ENCODE measurements at regions not wholly inside any gene's neighbourhood (a gene's known extent, or its start where the extent isn't known, plus 50 kb on each side); places are given as distances from the start of the nearest gene placed in this dataset.

DNA sequence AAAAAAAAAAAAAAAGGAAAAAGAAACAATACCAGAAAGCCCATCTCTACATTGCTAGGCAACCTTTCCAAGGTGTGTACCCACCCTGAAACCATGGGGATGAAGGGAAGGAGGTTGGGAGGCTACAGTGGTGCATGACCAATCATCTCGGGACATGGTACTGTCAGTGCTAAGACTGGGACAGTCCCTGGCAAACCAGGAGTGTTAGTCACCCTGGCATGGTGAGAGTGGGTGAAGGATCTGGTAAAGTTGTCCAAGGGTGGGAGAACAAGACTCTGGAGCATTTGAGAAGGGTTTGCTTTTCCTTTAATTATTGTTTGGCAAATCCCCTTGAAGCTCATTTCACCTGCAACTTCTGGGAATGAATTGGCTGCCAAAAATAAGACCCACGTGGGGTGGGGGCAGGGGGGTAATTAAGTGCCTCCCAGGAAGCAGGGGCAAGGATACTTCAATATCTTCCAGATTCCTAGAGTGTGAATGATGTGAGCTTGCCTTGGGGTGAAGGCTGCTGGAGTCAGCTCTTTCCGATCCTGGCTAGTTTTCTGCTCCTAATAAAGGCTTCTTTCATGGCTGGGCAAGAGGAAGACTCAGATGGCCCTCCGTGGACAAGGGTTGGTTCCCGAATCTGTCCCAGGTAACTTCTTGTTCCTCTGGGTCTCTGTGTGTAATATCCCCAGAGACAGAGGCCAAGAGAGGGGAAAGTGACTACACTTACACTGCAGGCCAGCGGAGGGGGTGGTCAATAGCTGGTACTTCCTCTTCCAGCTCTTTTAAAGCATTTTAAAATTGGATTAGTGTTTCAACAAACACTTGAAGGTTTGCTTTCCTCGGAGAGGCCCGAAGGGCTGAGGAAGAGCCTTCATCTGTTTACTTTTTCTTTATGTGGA, 61.6 kb upstream of the SPRY4 start:
- no peaks in the 10 kb centered on the region for H3K36me3 ChIP-seq (ENCODE audit: control insufficient read depth in 2 of 2, extremely low read depth in 1 of 2, insufficient read depth in 2 of 2, low read length in 2 of 2)
- no peak overlapping the region for H3K9ac ChIP-seq (replicated peaks; ENCODE audit: extremely low read depth, insufficient read depth, low read length)
- H2AFZ ChIP-seq (ENCODE audit: low read depth, low read length): no peak overlapping the region
- ChIA-PET CTCF (interaction anchor here (0.7 to 2.1 kb wide), 6 partner anchors 11 to 162 kb away, joined by 3 to 9 read pairs (median 4); partner anchors contain the start of gene SPRY4), POLR2A (no interaction called here)
- no peaks in the 10 kb centered on the region for H3K27me3 ChIP-seq (ENCODE audit: control insufficient read depth in 2 of 2, insufficient read depth in 2 of 2, low read length in 2 of 2)
- H3K9me3 ChIP-seq (replicated peaks; ENCODE audit: control insufficient read depth, insufficient read depth, low read length): no peaks in the 10 kb centered on the region
- H3K4me3 ChIP-seq (replicated peaks in 1 of 3; ENCODE audit: insufficient read depth in 1 of 3, low read depth in 1 of 3, low read length in 3 of 3): no peak overlapping the region
- H3K9me1 ChIP-seq (replicated peaks; ENCODE audit: control insufficient read depth, extremely low read depth, insufficient read depth, low read length): no peaks in the 10 kb centered on the region
- H3K4me1 ChIP-seq (ENCODE audit: control insufficient read depth, extremely low read depth, insufficient read depth, low read length): no peaks in the 10 kb centered on the region
- no peaks in the 10 kb centered on the region for H4K20me1 ChIP-seq (replicated peaks; ENCODE audit: control insufficient read depth, extremely low read depth, insufficient read depth, low read length)
- no TSS peak for BruUV-seq (replicated peaks)
- FAIRE-seq (no peak), DNase-seq (ENCODE audit: low read depth, low spot score) (no peak)
- H3K27ac ChIP-seq (ENCODE audit: insufficient read depth, low read depth, low read length): no peak overlapping the region
- intact Hi-C loops (cut with micrococcal nuclease): no loop called here
- H3K4me2 ChIP-seq (ENCODE audit: insufficient read depth, low read length): no peak overlapping the region
- dilution Hi-C loops (cut with MboI; ENCODE audit: extremely low pct_ligation_motif_present, low sequenced_read_pairs): no loop called here
- no peaks in the 10 kb centered on the region for H3K79me2 ChIP-seq (ENCODE audit: control insufficient read depth, insufficient read depth, low read length)
- TF ChIP-seq, protein P1, sequence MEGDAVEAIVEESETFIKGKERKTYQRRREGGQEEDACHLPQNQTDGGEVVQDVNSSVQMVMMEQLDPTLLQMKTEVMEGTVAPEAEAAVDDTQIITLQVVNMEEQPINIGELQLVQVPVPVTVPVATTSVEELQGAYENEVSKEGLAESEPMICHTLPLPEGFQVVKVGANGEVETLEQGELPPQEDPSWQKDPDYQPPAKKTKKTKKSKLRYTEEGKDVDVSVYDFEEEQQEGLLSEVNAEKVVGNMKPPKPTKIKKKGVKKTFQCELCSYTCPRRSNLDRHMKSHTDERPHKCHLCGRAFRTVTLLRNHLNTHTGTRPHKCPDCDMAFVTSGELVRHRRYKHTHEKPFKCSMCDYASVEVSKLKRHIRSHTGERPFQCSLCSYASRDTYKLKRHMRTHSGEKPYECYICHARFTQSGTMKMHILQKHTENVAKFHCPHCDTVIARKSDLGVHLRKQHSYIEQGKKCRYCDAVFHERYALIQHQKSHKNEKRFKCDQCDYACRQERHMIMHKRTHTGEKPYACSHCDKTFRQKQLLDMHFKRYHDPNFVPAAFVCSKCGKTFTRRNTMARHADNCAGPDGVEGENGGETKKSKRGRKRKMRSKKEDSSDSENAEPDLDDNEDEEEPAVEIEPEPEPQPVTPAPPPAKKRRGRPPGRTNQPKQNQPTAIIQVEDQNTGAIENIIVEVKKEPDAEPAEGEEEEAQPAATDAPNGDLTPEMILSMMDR (IDR thresholded peaks at IDR 0.05; ENCODE audit: extremely low read depth in 1 of 2, insufficient read depth in 1 of 2, low read depth in 1 of 2, low read length in 2 of 2): no peak
- TF ChIP-seq POLR2A (IDR thresholded peaks at IDR 0.05; ENCODE audit: low read depth, low read length): no peak
- TF ChIP-seq GATA2 (IDR thresholded peaks at IDR 0.05; ENCODE audit: insufficient read depth, insufficient read length, low read depth, low read length): no peak
- no peak for TF ChIP-seq MYC (IDR thresholded peaks at IDR 0.05; ENCODE audit: low read depth, low read length)
- no peak for TF ChIP-seq FOS (IDR thresholded peaks at IDR 0.05; ENCODE audit: borderline replicate concordance, insufficient read depth, low read length)
- TF ChIP-seq MAX (IDR thresholded peaks at IDR 0.05; ENCODE audit: insufficient read depth, insufficient read length): no peak
